GM12874 (cell line): ENCODE measurements at regions not wholly inside any gene's neighbourhood (a gene's known extent, or its start where the extent isn't known, plus 50 kb on each side); places are given as distances from the start of the nearest gene placed in this dataset.

Experiments used
- CTCF ChIP-seq: IDR thresholded peaks from 2 replicates; pipeline ENCODE4 v1.5.1; 2011; ENCODE audit warnings: low read depth, mild to moderate bottlenecking, control low read depth, low read length, moderate library complexity; ENCODE audit not compliant: insufficient read depth

DNA sequence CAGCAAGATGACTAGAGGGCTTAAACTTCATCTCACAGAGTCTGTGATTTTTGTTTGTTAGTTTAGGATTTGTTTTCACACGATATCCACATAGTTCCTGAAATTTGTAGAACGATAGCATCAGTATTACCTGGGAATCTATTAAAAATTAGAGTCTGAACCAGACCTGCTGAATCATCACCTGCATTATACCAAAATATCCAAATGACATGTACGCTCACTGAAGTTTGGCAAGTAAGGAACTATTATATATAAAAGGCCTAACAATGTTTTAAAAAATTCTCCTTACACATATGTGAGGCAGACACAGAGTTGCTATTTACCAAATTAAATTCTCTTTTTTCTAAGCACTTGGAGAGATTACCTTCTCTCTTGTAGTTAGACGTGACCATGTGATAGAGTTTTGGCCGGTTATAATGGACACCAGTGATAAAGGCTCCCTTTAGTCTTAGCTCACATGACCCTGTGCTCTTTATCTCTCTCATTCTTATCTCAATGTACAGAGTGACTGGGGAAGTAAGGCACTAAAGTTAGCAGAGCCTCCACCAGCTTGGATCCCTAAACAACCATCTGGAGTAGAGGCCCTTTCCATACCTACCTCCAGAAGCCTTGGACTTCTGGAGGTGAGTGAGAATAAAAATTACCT is 363.1 kb downstream of the DSC3 start:
- no peak for TF ChIP-seq CTCF

DNA sequence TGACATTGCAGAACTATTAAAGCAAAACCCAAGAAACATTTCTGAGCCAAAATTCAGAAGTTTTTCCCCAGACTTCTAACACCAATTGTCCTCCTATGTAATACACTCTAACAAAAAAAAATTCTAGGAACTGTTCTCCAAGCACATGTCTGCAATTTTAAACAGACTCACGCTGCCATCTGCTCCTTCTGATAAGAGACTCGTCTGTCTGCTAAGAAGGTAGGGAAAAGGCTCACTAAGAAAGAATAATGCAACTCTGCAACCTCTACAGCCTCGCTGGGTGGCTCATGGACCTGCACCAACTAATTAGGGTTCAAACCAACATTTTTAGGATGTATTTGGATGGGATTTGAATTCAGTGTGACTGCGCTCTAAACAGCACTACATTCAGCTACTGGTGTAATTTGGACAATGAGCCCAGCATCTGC is 366.5 kb downstream of the DSC3 start:
- no peak for TF ChIP-seq CTCF

DNA sequence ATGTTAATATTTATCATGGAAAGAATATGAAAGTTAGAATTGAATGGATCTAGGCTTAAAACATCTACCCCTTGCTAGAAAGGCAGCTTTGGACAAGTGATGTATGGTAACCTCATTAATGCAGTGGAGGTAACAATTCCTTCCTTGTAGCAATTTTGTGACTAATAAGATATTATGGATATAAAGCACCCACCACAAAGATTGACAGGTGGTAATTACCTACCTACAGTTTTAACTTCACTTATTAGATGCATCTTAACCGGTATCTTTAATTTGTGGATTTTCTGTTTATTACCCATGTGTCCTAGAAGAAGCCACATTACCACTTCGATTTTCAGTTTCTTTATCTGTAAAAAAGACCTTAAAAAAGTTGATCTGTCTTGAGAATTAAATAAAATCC is 367.0 kb downstream of the DSC3 start:
- no peak for TF ChIP-seq CTCF

GRCh38 chr18:30675072-30675471 is 367.5 kb downstream of the DSC3 start:
- no peak for TF ChIP-seq CTCF

GRCh38 chr18:30674596-30674995 is 367.9 kb downstream of the DSC3 start:
- TF ChIP-seq CTCF = no peak

DNA sequence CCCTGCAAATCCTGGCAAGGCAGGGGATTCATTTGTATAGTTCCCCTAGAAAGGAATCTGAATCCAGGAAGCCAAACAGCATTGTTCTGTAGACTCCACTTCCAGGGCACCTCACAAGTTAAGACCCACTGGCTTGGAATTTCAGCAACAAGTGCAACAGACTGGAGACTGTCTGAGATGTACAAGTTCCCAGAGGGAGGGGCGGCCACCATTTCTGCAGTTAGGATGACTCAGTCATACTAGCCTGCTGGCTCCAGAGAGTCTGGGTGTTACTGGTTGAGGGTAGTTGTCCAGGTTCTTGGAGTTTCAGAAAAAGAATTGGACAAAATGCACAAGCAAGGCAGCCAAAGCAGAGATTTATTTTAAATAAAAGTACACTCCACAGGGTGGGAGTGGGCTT is 384.2 kb downstream of the DSC3 start:
- TF ChIP-seq CTCF = no peak

DNA sequence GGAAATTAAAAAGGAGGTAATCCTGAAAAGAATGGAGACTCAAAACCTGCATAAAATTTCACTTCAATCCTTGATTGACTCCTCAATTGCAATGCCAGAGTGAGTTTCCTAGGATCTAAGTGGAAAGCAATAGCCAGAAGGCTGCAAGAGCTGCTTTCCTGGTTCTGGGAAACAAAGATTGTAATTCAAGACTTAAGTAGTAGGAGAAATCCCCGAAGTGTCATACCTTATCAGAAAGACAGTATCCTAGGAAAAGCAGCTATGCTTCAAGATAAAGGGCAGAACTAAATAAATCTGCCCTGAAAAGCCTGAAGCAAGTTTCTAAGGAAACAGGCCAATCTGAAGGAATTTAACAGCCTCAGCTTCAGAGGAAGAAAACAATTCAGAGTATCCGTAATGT is 390.2 kb downstream of the DSC3 start:
- no peak for TF ChIP-seq CTCF
